Calu3 (cell line): ENCODE measurements at regions not wholly inside any gene's neighbourhood (a gene's known extent, or its start where the extent isn't known, plus 50 kb on each side); places are given as distances from the start of the nearest gene placed in this dataset.

Source experiments
- BruUV-seq: library from RNA; stranded (reverse); fragments of 400-500 nt; replicated peaks from 2 replicates; lab custom pipeline; 2021; lab: Mats Ljungman, UMichigan
- CTCF ChIA-PET: fragments of 300-600 bp; sonication (Branson Sonifier 250); formaldehyde crosslinking; loops from one replicate; lab custom pipeline; 2022; ENCODE audit warnings: antibody characterized with exemption; lab: Charles Lee
- DNase-seq: peaks from one replicate; pipeline ENCODE4 v3.0.0; 2022
- H3K27ac Mint-ChIP-seq: one replicate; pipeline ENCODE4 v1.8.0; 2022; ENCODE audit warnings: mixed read lengths; ENCODE audit not compliant: unreplicated experiment
- H3K27me3 Mint-ChIP-seq: one replicate; pipeline ENCODE4 v1.8.0; 2022; ENCODE audit warnings: mixed read lengths; ENCODE audit not compliant: unreplicated experiment
- H3K36me3 Mint-ChIP-seq: one replicate; pipeline ENCODE4 v1.8.0; 2022; ENCODE audit warnings: mild to moderate bottlenecking, moderate library complexity, mixed read lengths; ENCODE audit not compliant: insufficient read depth, unreplicated experiment
- H3K4me1 Mint-ChIP-seq: one replicate; pipeline ENCODE4 v1.8.0; 2022; ENCODE audit warnings: mild to moderate bottlenecking, low read depth, mixed read lengths; ENCODE audit not compliant: unreplicated experiment
- H3K4me3 Mint-ChIP-seq: one replicate; pipeline ENCODE4 v1.8.0; 2022; ENCODE audit warnings: mild to moderate bottlenecking, low read depth, moderate library complexity, mixed read lengths; ENCODE audit not compliant: unreplicated experiment
- H3K9me3 Mint-ChIP-seq: one replicate; pipeline ENCODE4 v1.8.0; 2022; ENCODE audit warnings: low read depth, mixed read lengths; ENCODE audit not compliant: unreplicated experiment
- CTCF ChIP-seq: fragments of 200-600 bp; IDR thresholded peaks from one replicate; pipeline ENCODE4 v1.8.0; 2022; ENCODE audit warnings: antibody characterized with exemption; ENCODE audit not compliant: unreplicated experiment
- intact Hi-C: fragments of 100-400 bp; cut with micrococcal nuclease; formaldehyde crosslinking; loops from one replicate; pipeline ENCODE4 v1.10.0; 2022; ENCODE audit not compliant: unreplicated experiment

- no TSS peak for BruUV-seq
- CTCF ChIA-PET: interaction anchor here (0.7 kb wide), 1 partner anchor 32 kb away, joined by 3 read pairs; no protein-coding TSS in a partner anchor
- no peak overlapping the region for H3K27ac Mint-ChIP-seq
Measured at GRCh38 chrX:25181775-25182174, 166.0 kb upstream of the ARX start.

GRCh38 chrX:25180242-25180641 lies 164.5 kb upstream of the ARX start:
- Mint-ChIP-seq H3K4me3 (no peak overlapping the region), H3K4me1 (no peaks in the 10 kb centered on the region), H3K27ac (no peak overlapping the region), H3K36me3 (no peaks in the 10 kb centered on the region), H3K27me3 (no peaks in the 10 kb centered on the region), H3K9me3 (no peaks in the 10 kb centered on the region)
- no peak for DNase-seq
- intact Hi-C loops: no loop called here
- CTCF ChIA-PET: no interaction called here
- BruUV-seq: no TSS peak
- no peak for TF ChIP-seq CTCF

More at GRCh38 chrX:25181775-25182174, 166.0 kb upstream of the ARX start:
- DNase-seq: no peak
- Mint-ChIP-seq H3K36me3 (no peaks in the 10 kb centered on the region), H3K4me1 (no peaks in the 10 kb centered on the region), H3K9me3 (no peaks in the 10 kb centered on the region), H3K27me3 (peaks cover 12% of the 10 kb centered on the region), H3K4me3 (no peak overlapping the region)
- no peak for TF ChIP-seq CTCF
- intact Hi-C loops: no loop called here

DNA sequence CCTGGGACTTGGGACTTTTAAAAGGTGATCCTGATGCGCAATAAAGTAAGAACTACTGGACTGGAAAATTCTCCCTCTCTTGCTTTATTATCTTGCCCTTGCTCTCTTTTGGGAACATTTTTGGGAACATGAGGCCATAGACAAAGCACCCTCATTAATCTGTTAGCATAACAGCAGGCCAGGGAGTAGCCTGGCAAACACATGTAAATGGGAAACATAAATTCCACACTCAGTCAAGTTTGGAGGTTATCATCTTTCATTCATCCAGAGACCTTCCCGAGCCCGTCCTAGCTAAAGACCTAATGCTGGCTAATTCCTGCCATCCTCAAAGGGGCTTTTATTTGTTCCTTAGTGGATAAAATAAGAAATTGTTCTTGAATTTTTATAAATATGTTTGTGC lies 162.8 kb upstream of the ARX start:
- no peak for TF ChIP-seq CTCF
- H3K4me1 Mint-ChIP-seq: no peaks in the 10 kb centered on the region
- no peaks in the 10 kb centered on the region for H3K9me3 Mint-ChIP-seq
- H3K4me3 Mint-ChIP-seq: no peak overlapping the region
- no peaks in the 10 kb centered on the region for H3K27me3 Mint-ChIP-seq
- no peak overlapping the region for H3K27ac Mint-ChIP-seq
- DNase-seq: no peak
- intact Hi-C loops: no loop called here
- H3K36me3 Mint-ChIP-seq: no peaks in the 10 kb centered on the region
- BruUV-seq: no TSS peak
- CTCF ChIA-PET: no interaction called here

DNA sequence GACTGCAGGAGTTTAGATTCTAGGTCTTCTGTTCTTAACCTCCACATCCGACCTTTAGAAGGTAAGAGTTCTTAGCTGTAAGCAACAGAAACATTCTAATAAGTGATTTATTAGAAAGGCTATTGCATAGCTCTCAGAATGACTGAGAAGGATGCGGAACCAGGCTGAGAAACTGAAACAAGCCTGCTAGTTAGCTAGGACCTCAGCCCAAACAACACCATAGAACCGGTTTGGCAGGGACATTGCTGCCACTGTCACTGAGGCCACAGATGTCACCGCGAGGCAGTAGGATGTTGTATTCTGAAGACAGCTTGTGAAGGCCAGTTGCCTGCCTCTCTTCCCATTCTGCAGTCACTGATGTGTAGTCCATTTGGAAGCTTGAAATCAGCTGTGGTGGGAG lies 160.0 kb upstream of the ARX start:
- no peaks in the 10 kb centered on the region for H3K36me3 Mint-ChIP-seq
- no peak overlapping the region for H3K4me3 Mint-ChIP-seq
- no peak for TF ChIP-seq CTCF
- no TSS peak for BruUV-seq
- no peak overlapping the region for H3K27ac Mint-ChIP-seq
- intact Hi-C loops: no loop called here
- H3K9me3 Mint-ChIP-seq: no peaks in the 10 kb centered on the region
- DNase-seq: peak; percentile 4
- H3K27me3 Mint-ChIP-seq: no peaks in the 10 kb centered on the region
- CTCF ChIA-PET: no interaction called here
- no peaks in the 10 kb centered on the region for H3K4me1 Mint-ChIP-seq
